Stimulated activated naive CD8-positive, alpha-beta T cell treated with anti-CD3 and anti-CD28 coated beads, Interleukin-15, amount 100 ng/mL, for 72 hours (primary cell): ENCODE measurements at regions not wholly inside any gene's neighbourhood (a gene's known extent, or its start where the extent isn't known, plus 50 kb on each side); places are given as distances from the start of the nearest gene placed in this dataset.

Source experiments
- ATAC-seq: fragments of 150-1000 bp; cut with Tn5 transposase; 2 replicates; pipeline ENCODE4 v1.10.0; 2021; ENCODE audit warnings: mild to moderate bottlenecking, moderate library complexity
- DNase-seq, 2 donors: peaks; one replicate each; pipeline ENCODE4 v3.0.0; 2021 to 2022
- H3K27ac Mint-ChIP-seq, 2 donors: one replicate each; pipeline ENCODE4 v1.8.0; 2022; ENCODE audit warnings: mild to moderate bottlenecking in 2 of 2, mixed read lengths in 2 of 2, moderate library complexity in 2 of 2
- H3K27me3 Mint-ChIP-seq: one replicate; pipeline ENCODE4 v1.8.0; 2022; ENCODE audit warnings: mixed read lengths
- H3K4me1 Mint-ChIP-seq: one replicate; pipeline ENCODE4 v1.8.0; 2022; ENCODE audit warnings: mild to moderate bottlenecking, mixed read lengths
- H3K4me3 Mint-ChIP-seq, 2 donors: one replicate each; pipeline ENCODE4 v1.8.0; 2022; ENCODE audit warnings: mild to moderate bottlenecking in 2 of 2, mixed read lengths in 2 of 2, moderate library complexity in 1 of 2
- H3K9me3 Mint-ChIP-seq, 2 donors: one replicate each; pipeline ENCODE4 v1.8.0; 2022; ENCODE audit warnings: mixed read lengths in 2 of 2

DNA sequence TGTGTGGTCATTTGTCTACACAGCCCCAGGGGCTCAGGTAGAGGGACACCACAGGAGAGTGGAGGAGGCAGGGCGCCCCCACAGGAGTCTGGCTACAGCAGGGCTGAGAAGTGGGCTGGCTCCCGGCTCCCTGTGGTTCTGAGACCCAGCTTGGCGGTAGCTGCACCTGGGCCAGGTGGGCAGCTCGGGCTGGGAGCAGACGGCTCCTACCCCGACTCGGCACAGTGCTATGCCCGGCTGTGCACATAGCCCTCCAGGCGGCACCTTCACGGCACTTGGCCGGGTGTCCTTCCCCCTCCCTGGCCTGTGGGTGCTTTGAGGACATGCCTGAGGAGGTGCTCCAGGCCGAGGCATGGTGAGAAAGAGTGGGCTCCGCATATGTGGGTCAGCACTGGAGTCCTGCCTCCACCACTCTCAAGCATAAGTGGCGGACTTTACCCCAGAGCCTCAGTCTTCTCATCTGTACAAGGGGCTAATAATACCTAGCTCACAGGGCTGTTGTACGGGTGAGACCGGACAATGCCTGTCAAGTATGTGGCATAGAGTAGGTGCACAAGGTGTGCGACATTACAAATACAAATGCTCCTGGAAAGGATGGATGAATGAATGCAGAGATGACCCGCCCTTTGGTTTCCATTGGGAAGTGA is 50.1 kb upstream of the JPH3 start:
- DNase-seq: no peak

DNA sequence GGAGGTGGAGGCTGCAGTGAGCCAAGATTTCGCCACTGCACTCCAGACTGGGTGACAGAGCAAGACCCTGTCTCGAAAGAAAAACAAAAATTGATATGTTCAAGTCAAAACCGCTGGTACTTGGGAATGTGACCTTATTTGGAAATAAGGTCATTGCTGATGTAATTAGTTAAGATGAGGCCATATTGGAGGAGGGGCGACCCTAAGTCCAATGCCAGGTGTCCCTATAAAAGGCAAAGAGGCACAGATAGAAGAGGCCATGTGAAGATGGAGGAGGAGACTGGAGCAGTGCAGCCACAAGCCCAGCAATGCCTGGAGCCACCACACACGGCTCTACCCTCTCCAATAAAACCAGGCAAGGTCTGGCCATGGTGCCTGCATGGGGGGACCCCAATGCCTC is 50.8 kb upstream of the JPH3 start:
- ATAC-seq: no peak
- no peak overlapping the region for H3K27ac Mint-ChIP-seq

More for the DNA sequence above, 50.1 kb upstream of the JPH3 start:
- Mint-ChIP-seq H3K27me3 (peaks cover 38% of the 10 kb centered on the region), H3K9me3 (no peaks in the 10 kb centered on the region), H3K4me3 (no peak overlapping the region), H3K4me1 (no peaks in the 10 kb centered on the region), H3K27ac (no peak overlapping the region)
- no peak for ATAC-seq

DNA sequence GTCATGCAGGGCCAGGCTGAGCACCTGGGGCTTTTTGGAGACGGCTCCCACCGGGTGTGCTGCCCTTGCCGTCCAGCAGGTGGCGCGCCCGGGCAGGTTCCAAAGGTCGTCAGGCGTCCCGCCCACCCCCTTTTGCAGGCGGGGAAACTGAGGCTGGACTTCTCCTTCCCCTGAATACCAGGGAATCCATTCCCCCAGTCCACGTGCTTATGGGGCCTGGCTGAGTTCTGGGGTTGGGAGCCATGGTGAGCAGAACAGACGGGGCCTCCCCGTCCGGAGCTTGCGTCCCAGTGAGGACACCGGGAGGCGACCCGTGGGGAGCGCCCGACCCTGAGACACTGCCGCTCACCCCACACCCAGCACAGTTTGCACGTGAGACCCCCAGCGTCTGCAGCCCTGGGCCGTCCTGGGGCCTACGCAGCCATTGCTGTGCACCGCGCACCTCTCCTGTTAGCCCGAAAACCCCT is 51.8 kb upstream of the JPH3 start:
- H3K27me3 Mint-ChIP-seq: peaks cover 53% of the 10 kb centered on the region
- H3K4me1 Mint-ChIP-seq: no peaks in the 10 kb centered on the region
- H3K27ac Mint-ChIP-seq: no peak overlapping the region
- DNase-seq: peak; percentile 59 to 60
- no peak overlapping the region for H3K4me3 Mint-ChIP-seq
- peaks cover 5 to 11% of the 10 kb centered on the region in 2 donors for H3K9me3 Mint-ChIP-seq
- peak; percentile 61 for ATAC-seq

More for the DNA sequence above, 50.8 kb upstream of the JPH3 start:
- no peak for DNase-seq
- Mint-ChIP-seq H3K9me3 (peaks cover 0 to 1% of the 10 kb centered on the region in 2 donors), H3K4me1 (no peaks in the 10 kb centered on the region), H3K4me3 (no peak overlapping the region), H3K27me3 (peaks cover 44% of the 10 kb centered on the region)

DNA sequence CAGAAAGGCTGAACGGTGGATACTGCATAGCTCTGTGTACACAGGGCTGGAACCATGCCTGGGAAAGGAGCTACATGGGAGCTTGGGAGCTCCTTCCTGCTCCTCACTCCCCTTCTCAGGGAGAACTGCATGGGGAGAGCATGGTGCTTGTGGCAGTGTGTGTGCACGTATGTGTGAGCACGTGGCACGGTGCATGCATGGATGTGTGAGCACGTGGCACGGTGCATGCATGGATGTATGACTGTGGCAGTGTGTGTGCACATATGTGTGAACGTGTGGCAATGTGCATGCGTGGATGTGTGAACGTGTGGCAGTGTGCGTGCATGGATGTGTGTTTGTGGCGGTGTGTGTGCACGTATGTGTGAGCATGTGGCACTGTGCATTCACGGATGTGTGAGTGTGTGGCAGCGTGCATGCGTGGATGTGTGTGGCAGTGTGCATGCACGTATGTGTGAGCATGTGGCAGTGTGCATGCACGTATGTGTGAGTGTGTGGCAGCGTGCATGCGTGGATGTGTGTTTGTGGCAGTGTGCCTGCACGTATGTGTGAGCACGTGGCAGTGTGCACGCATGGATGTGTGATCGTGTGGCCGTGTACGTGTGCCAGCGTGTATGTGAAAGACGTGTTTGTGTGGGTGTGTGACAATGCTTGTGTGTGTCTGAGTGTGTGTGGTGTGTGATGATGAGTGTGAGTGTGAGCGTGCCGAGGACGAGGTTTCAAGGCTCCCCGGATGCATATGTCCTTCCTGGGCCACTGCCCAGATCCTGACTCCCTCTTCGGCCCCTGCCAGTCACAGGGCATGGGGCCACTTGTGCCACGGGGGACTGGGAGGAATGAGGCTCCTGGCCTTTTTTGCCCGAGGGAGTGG is 52.4 kb upstream of the JPH3 start:
- no peak for DNase-seq
- H3K4me1 Mint-ChIP-seq: no peaks in the 10 kb centered on the region

DNA sequence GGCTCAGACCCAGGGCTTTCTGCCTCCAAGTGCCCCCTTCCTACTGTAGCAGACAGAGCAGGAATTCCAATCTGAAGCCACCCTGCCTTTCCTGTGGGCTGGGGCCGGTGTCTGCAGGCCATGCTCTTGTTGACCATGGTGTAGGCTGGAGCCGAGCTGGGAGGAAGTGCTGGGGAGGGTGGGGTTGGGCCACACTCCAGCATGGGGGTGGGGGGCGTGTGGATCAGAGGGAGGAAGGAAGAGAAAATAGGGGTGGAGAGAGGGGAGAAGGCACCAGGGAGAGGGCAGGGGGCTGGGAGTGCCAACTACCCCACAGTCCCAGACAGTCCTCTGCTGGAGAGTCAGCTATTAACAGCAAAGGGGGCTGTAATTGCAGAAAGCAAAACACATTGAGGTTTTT is 54.3 kb upstream of the JPH3 start:
- ATAC-seq (no peak), DNase-seq (no peak)
- Mint-ChIP-seq H3K27ac (no peak overlapping the region), H3K9me3 (peaks cover 5 to 13% of the 10 kb centered on the region in 2 donors), H3K4me3 (no peak overlapping the region), H3K4me1 (peaks cover 10% of the 10 kb centered on the region), H3K27me3 (peaks cover 55% of the 10 kb centered on the region)

More for the DNA sequence above, 52.4 kb upstream of the JPH3 start:
- no peak overlapping the region for H3K27ac Mint-ChIP-seq
- H3K9me3 Mint-ChIP-seq: peaks cover 5 to 13% of the 10 kb centered on the region in 2 donors
- H3K4me3 Mint-ChIP-seq: no peak overlapping the region
- no peak for ATAC-seq
- H3K27me3 Mint-ChIP-seq: peaks cover 56% of the 10 kb centered on the region

DNA sequence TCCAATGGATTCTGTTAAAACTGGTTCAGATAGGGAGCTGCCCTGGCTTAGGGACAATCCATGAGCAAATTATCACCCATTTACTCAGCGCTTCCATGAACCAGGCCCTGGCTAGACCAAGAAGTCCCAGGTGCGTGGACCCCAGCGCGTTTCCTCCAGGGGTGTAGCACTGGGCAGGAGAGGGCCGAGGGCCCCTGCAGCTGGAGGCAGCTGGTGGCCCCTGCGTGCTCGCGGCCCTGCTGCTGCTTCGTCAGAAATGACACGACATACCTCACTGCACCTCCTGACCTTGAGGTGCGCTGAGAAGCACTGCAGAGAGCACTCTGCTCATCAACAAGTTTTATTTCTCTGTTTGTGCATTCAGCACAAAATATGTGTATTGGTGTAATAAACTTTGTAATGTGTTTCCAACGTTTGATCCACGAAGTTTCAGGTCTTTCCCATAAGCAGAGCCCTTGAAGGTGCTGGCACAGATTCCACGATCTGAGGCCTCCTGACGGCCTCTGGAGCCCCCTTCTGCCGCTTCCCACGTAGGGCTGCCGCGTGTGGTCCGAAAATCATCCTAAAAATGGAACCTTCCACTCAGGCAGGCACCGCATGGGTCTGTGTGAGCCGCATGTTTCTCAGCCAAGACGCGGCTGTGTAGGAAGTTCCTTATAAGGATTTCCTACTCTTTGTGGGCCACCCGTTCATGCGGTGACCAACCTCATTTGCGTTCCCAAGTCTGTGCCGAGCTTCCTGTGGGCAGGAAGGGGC is 50.8 kb upstream of the ZCCHC14 start:
- Mint-ChIP-seq H3K4me1 (peaks cover 10% of the 10 kb centered on the region), H3K4me3 (peak overlapping the region in 1 of 2 donors; percentile 43), H3K27me3 (peaks cover 59% of the 10 kb centered on the region), H3K27ac (no peak overlapping the region), H3K9me3 (peaks cover 5 to 13% of the 10 kb centered on the region in 2 donors)
- ATAC-seq (peak; percentile 81), DNase-seq (no peak)

DNA sequence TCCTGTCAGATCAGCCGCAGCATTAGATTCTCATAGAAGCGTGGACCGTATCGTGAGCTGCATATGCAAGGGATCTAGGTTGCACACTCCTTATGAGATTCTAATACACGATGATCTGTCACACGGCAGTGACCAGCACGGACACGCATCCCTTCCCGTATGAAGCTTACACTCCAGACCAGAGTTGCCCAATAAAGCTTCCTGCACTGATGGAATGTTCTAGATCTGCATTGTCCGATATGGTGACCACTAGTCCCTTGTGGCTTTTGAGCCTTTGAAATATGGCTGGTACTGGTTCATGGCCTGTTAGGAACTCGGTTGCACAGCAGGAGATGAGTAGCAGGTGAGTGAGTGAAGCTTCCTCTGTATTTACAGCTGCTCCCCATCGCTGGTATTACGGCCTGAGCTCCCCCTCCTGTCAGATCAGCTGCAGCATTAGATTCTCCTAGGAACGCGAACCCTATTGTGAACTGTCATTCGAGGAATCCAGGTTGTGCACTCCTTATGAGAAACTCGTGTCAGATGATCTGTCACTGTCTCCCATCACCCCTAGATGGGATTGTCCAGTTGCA is 49.8 kb upstream of the ZCCHC14 start:
- Mint-ChIP-seq H3K27me3 (peaks cover 51% of the 10 kb centered on the region), H3K9me3 (peaks cover 5 to 13% of the 10 kb centered on the region in 2 donors), H3K4me1 (peaks cover 10% of the 10 kb centered on the region), H3K4me3 (no peak overlapping the region), H3K27ac (no peak overlapping the region)
- DNase-seq: no peak
- no peak for ATAC-seq
